Mesendoderm (in vitro differentiated cells): ENCODE measurements at regions not wholly inside any gene's neighbourhood (a gene's known extent, or its start where the extent isn't known, plus 50 kb on each side); places are given as distances from the start of the nearest gene placed in this dataset.
"Not testable (repeated sequence)": the region's sequence is repeated elsewhere in the genome, so short reads cannot be mapped to it uniquely, and the experiment has no call there.

Experiments used
- DNase-seq: peaks from one replicate; pipeline ENCODE4 v3.0.0; 2013
- H2AK5ac ChIP-seq: 2 replicates; pipeline ENCODE4 v1.6.1; 2013; ENCODE audit warnings: low read length, inconsistent platforms
- H2BK120ac ChIP-seq: 2 replicates; pipeline ENCODE4 v1.6.1; 2013; ENCODE audit warnings: low read depth, mild to moderate bottlenecking, low read length, moderate library complexity, mixed read lengths
- H2BK15ac ChIP-seq: replicated peaks from 2 replicates; pipeline ENCODE4 v1.6.1; 2013; ENCODE audit warnings: low read depth, mild to moderate bottlenecking, moderate library complexity
- H2BK5ac ChIP-seq: 2 replicates; pipeline ENCODE4 v1.6.1; 2013; ENCODE audit warnings: low read length, inconsistent platforms
- H3K18ac ChIP-seq: 2 replicates; pipeline ENCODE4 v1.6.1; 2013; ENCODE audit warnings: mild to moderate bottlenecking, low read length, mixed read lengths
- H3K23ac ChIP-seq: one replicate; pipeline ENCODE4 v1.6.1; 2013; ENCODE audit warnings: low read length
- H3K27ac ChIP-seq: 2 replicates; pipeline ENCODE4 v1.5.1; 2013; ENCODE audit warnings: low read depth, mild to moderate bottlenecking, inconsistent platforms, low read length, moderate library complexity
- H3K27me3 ChIP-seq: 2 replicates; pipeline ENCODE4 v1.6.1; 2013; ENCODE audit warnings: low read length, control low read depth, mild to moderate bottlenecking, inconsistent platforms; ENCODE audit not compliant: insufficient read depth, poor library complexity
- H3K36me3 ChIP-seq: 2 replicates; pipeline ENCODE4 v1.6.1; 2013; ENCODE audit warnings: low read length, inconsistent platforms; ENCODE audit not compliant: control insufficient read depth, insufficient read depth
- H3K4ac ChIP-seq: one replicate; pipeline ENCODE4 v1.6.1; 2013; ENCODE audit warnings: low read depth, mild to moderate bottlenecking, low read length, moderate library complexity
- H3K4me1 ChIP-seq: 2 replicates; pipeline ENCODE4 v1.6.1; 2013; ENCODE audit warnings: low read depth, low read length, inconsistent platforms; ENCODE audit not compliant: control insufficient read depth
- H3K4me2 ChIP-seq: 2 replicates; pipeline ENCODE4 v1.6.1; 2013; ENCODE audit warnings: low read length
- H3K4me3 ChIP-seq: 2 replicates; pipeline ENCODE4 v1.5.1; 2013; ENCODE audit warnings: mild to moderate bottlenecking, low read length
- H3K56ac ChIP-seq: one replicate; pipeline ENCODE4 v1.6.1; 2013; ENCODE audit warnings: low read length
- H3K79me1 ChIP-seq: 2 replicates; pipeline ENCODE4 v1.6.1; 2013; ENCODE audit warnings: low read length, inconsistent platforms
- H3K79me2 ChIP-seq: 2 replicates; pipeline ENCODE4 v1.6.1; 2013; ENCODE audit warnings: mild to moderate bottlenecking, low read length; ENCODE audit not compliant: control insufficient read depth, insufficient read depth
- H3K9ac ChIP-seq: 2 replicates; pipeline ENCODE4 v1.6.1; 2013; ENCODE audit warnings: low read length, inconsistent platforms
- H4K5ac ChIP-seq: one replicate; pipeline ENCODE4 v1.6.1; 2013; ENCODE audit warnings: low read length
- H4K8ac ChIP-seq: one replicate; pipeline ENCODE4 v1.6.1; 2013; ENCODE audit warnings: low read depth, mild to moderate bottlenecking, control low read depth, low read length, moderate library complexity
- WGBS: extraction: QIAGEN DNeasy Blood & Tissue Kit; methylation state at CpG from one replicate; pipeline ENCODE4 v1.1.7; 2013; ENCODE audit warnings: low lambda C conversion rate, missing lambda C conversion rate; ENCODE audit not compliant: insufficient coverage; ENCODE audit errors: extremely low coverage; 5-methylcytosine and 5-hydroxymethylcytosine counted together

DNA sequence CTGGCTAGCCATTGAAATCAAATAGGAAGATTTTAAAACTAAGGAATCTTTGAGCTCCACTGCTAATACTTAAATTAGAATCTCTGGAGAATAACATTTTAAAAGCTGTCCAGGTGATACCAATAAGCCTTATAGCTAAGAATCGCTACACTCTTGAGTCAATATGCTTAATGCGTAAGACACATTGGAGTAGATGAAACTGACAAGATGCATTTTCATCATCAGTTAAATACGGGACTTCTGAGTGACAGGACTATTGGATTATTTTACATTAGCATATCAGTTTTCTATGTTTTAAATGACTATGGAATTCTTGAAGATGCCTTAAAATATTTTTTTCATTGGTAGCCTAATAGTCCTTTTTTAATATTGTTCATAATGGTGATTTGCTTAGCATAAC is 80.2 kb downstream of the ATOH1 start:
- no peaks in the 10 kb centered on the region for H3K79me1 ChIP-seq
- no peak overlapping the region for H4K8ac ChIP-seq
- H2AK5ac ChIP-seq = no peak overlapping the region
- H3K4me3 ChIP-seq = no peak overlapping the region
- no peak overlapping the region for H3K18ac ChIP-seq
- no peaks in the 10 kb centered on the region for H3K27me3 ChIP-seq
- no peak overlapping the region for H4K5ac ChIP-seq
- H3K56ac ChIP-seq = no peak overlapping the region
- H3K36me3 ChIP-seq = no peaks in the 10 kb centered on the region
- H2BK15ac ChIP-seq = no peak overlapping the region
- H3K9ac ChIP-seq = no peak overlapping the region
- H3K4me1 ChIP-seq = no peaks in the 10 kb centered on the region
- no peak overlapping the region for H2BK5ac ChIP-seq
- no peaks in the 10 kb centered on the region for H3K79me2 ChIP-seq
- no peak overlapping the region for H3K23ac ChIP-seq
- no peak for DNase-seq
- no peak overlapping the region for H3K4ac ChIP-seq
- H3K27ac ChIP-seq = no peak overlapping the region
- no CpG with 5 or more reads among the region's 3 CpGs for WGBS
- no peak overlapping the region for H3K4me2 ChIP-seq
- no peak overlapping the region for H2BK120ac ChIP-seq

- Histone ChIP-seq H2AK5ac (no peak overlapping the region), H3K79me1 (no peaks in the 10 kb centered on the region), H4K8ac (no peak overlapping the region), H3K18ac (no peak overlapping the region), H3K79me2 (no peaks in the 10 kb centered on the region), H4K5ac (no peak overlapping the region), H3K27me3 (no peaks in the 10 kb centered on the region), H3K36me3 (no peaks in the 10 kb centered on the region), H2BK120ac (no peak overlapping the region), H3K23ac (no peak overlapping the region), H3K9ac (no peak overlapping the region), H3K56ac (no peak overlapping the region), H3K4ac (no peak overlapping the region), H3K4me3 (no peak overlapping the region), H3K4me1 (no peaks in the 10 kb centered on the region), H3K27ac (no peak overlapping the region), H2BK15ac (no peak overlapping the region), H2BK5ac (no peak overlapping the region), H3K4me2 (no peak overlapping the region)
- WGBS = no CpG with 5 or more reads among the region's 2 CpGs
- no peak for DNase-seq
Observed at GRCh38 chr4:93911671-93912070, 83.1 kb downstream of the ATOH1 start.

GRCh38 chr4:93912146-93912545 is 83.6 kb downstream of the ATOH1 start:
- Histone ChIP-seq H3K4ac (no peak overlapping the region), H2BK5ac (no peak overlapping the region)
- WGBS = no CpG with 5 or more reads among the region's 2 CpGs

GRCh38 chr4:93918856-93919255 is 90.3 kb downstream of the ATOH1 start:
- Histone ChIP-seq H2BK15ac (no peak overlapping the region), H3K4me3 (no peak overlapping the region), H3K79me1 (no peaks in the 10 kb centered on the region), H3K27ac (no peak overlapping the region), H3K4ac (no peak overlapping the region), H3K36me3 (no peaks in the 10 kb centered on the region), H2BK120ac (no peak overlapping the region), H4K5ac (no peak overlapping the region), H3K79me2 (no peaks in the 10 kb centered on the region), H3K9ac (no peak overlapping the region), H2BK5ac (no peak overlapping the region), H3K18ac (no peak overlapping the region), H3K27me3 (no peaks in the 10 kb centered on the region), H3K4me1 (no peaks in the 10 kb centered on the region), H3K23ac (no peak overlapping the region), H2AK5ac (no peak overlapping the region), H3K4me2 (no peak overlapping the region), H4K8ac (no peak overlapping the region), H3K56ac (no peak overlapping the region)
- WGBS = no CpG with 5 or more reads among the region's 2 CpGs
- DNase-seq = no peak

More at GRCh38 chr4:93912146-93912545, 83.6 kb downstream of the ATOH1 start:
- Histone ChIP-seq H3K36me3 (no peaks in the 10 kb centered on the region), H2AK5ac (no peak overlapping the region), H3K9ac (no peak overlapping the region), H3K4me3 (no peak overlapping the region), H3K27me3 (no peaks in the 10 kb centered on the region), H2BK120ac (no peak overlapping the region), H3K4me2 (no peak overlapping the region), H3K79me2 (no peaks in the 10 kb centered on the region), H4K8ac (no peak overlapping the region), H3K79me1 (no peaks in the 10 kb centered on the region), H3K27ac (no peak overlapping the region), H3K18ac (no peak overlapping the region), H3K56ac (no peak overlapping the region), H3K4me1 (no peaks in the 10 kb centered on the region), H2BK15ac (no peak overlapping the region), H3K23ac (no peak overlapping the region), H4K5ac (no peak overlapping the region)
- no peak for DNase-seq

DNA sequence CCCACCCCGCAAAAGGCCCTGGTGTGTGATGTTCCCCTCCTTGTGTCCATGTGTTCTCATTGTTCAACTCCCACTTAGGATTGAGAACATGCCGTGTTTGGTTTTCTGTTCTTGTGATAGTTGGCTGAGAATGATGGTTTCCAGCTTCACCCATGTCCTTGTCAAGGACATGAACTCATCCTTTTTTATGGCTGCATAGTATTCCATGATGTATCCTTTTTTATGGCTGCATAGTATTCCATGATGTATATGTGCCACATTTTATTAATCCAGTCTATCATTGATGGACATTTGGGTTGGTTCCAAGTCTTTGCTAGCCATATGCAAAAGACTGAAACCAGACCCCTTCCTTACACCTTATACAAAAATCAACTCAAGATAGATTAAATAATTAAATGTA is 95.0 kb downstream of the ATOH1 start:
- not testable (repeated sequence) for H3K4me3 ChIP-seq

DNA sequence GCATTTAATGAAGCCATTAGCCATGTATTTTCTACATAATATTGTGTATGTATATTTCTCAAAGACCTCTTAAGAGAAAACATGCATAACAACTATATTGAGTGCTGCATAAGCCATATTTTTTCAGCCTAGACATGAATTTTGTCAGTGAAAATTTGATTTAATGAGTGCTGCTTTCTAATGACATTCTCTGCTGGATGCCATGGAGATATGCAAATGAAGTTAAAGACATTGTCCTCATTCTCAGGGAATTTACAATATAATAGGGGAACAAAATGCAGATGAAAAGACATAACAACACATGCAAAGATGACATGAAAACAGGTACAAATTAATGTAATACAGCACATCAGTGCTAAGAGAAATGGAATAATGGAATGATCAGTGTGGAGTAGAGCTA is 118.7 kb downstream of the ATOH1 start:
- no peak overlapping the region for H3K4me3 ChIP-seq
- H3K27me3 ChIP-seq = no peaks in the 10 kb centered on the region
- no peaks in the 10 kb centered on the region for H3K79me1 ChIP-seq

More for the DNA sequence above, 95.0 kb downstream of the ATOH1 start:
- not testable (repeated sequence) for H3K27me3 ChIP-seq, H3K36me3 ChIP-seq, H4K8ac ChIP-seq, H3K18ac ChIP-seq, H3K9ac ChIP-seq, H3K4me2 ChIP-seq, H2BK120ac ChIP-seq, DNase-seq, H3K27ac ChIP-seq, H3K4ac ChIP-seq, H3K56ac ChIP-seq, H3K4me1 ChIP-seq, H3K23ac ChIP-seq, H3K79me2 ChIP-seq, H2AK5ac ChIP-seq, H4K5ac ChIP-seq, H2BK5ac ChIP-seq, H3K79me1 ChIP-seq, H2BK15ac ChIP-seq
- WGBS = no CpG with 5 or more reads among the region's 2 CpGs

More for the DNA sequence above, 118.7 kb downstream of the ATOH1 start:
- Histone ChIP-seq H3K23ac (no peak overlapping the region), H4K5ac (no peak overlapping the region), H3K4ac (no peak overlapping the region), H2BK5ac (no peak overlapping the region), H3K9ac (no peak overlapping the region), H3K27ac (no peak overlapping the region), H3K4me2 (no peak overlapping the region), H3K4me1 (no peaks in the 10 kb centered on the region), H2AK5ac (no peak overlapping the region), H4K8ac (no peak overlapping the region), H3K79me2 (no peaks in the 10 kb centered on the region), H2BK15ac (no peak overlapping the region), H3K56ac (no peak overlapping the region), H3K18ac (no peak overlapping the region), H2BK120ac (no peak overlapping the region), H3K36me3 (no peaks in the 10 kb centered on the region)
- peak; percentile 11 for DNase-seq
